ENCODE measurements at regions not wholly inside any gene's neighbourhood (a gene's known extent, or its start where the extent isn't known, plus 50 kb on each side); places are given as distances from the start of the nearest gene placed in this dataset.
"Not testable (repeated sequence)": the region's sequence is repeated elsewhere in the genome, so short reads cannot be mapped to it uniquely, and the experiment has no call there.

DNA sequence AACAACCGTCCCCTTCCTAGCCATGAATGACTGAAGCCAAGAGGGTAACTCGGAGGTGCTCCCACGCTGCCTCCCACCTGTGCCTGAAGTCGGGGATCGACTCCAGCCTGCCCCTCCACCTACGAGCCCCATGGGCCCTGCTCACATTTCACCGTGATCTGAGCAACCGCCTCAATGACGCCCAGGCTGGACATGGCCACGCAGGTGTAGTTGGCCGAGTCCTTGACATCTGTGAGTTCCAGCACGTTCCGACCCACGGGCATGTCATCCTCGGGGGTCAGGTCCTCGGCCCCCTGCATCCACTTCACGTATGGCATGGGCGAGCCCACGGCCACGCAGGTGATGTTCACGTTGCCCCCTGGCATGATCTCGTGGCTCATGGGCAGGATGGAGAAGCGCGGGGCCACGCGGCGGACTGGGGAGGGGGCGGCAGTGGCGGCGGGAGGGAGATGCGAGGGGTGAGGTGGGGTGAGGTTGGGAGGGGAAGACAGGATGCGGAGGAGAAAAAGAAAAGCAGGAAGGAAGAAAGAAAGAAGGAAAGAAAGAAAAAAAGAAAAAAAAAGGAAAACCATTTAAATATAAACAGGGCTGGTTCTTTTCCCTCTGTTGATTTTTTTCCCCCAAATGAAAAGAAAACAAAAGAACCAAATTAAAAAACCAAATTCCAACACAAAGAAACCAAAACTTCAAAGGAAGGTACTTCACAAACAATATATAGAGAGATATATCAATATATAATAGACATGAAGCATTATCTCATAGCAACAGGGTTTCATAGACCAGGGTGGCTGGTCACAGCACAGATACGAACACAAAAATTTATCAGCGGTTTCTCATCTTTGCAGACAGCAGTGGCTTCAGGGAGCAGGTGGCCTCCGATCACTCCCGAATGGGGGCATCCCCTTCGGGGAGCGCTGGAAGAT, 94.7 kb downstream of the PTPRS start:
- Histone ChIP-seq H3K9me3 (no peaks in the 10 kb centered on the region), H3K27ac (no peak overlapping the region), H3K27me3 (no peaks in the 10 kb centered on the region), H3K4me1 (no peaks in the 10 kb centered on the region), H3K36me3 (peaks cover 0 to 91% (median 4%) of the 10 kb centered on the region in 3 donors), H3K4me3 (no peak overlapping the region)
- WGBS, 2 donors = 89 to 90% methylated on average over 38 of the region's 38 CpGs
- no peak for TF ChIP-seq CTCF (IDR thresholded peaks at IDR 0.05)
- TF ChIP-seq EP300 (IDR thresholded peaks at IDR 0.05) = no peak
- TF ChIP-seq POLR2A (IDR thresholded peaks at IDR 0.05) = no peak
- no peak for DNase-seq (ENCODE audit: low spot score in 2 of 2)

- WGBS, 2 donors = 94 to 98% methylated on average over 11 of the region's 11 CpGs
- no peaks in the 10 kb centered on the region for H3K9me3 ChIP-seq
- TF ChIP-seq EP300 (IDR thresholded peaks at IDR 0.05) (no peak), CTCF (IDR thresholded peaks at IDR 0.05) (no peak), POLR2A (IDR thresholded peaks at IDR 0.05) (no peak)
- H3K27ac ChIP-seq = no peak overlapping the region
- H3K27me3 ChIP-seq = no peaks in the 10 kb centered on the region
- peaks cover 0 to 88% (median 4%) of the 10 kb centered on the region in 3 donors for H3K36me3 ChIP-seq
- no peak for DNase-seq (ENCODE audit: low spot score in 2 of 2)
- no peaks in the 10 kb centered on the region for H3K4me1 ChIP-seq
- no peak overlapping the region for H3K4me3 ChIP-seq
Measured at GRCh38 chr19:5244351-5244750, 96.3 kb downstream of the PTPRS start.

GRCh38 chr19:5243878-5244277, 96.7 kb downstream of the PTPRS start:
- 97% methylated on average over 36 to 39 of the region's 40 CpGs for WGBS, 2 donors
- H3K4me3 ChIP-seq = no peak overlapping the region
- H3K9me3 ChIP-seq = no peaks in the 10 kb centered on the region
- no peaks in the 10 kb centered on the region for H3K27me3 ChIP-seq
- no peaks in the 10 kb centered on the region for H3K4me1 ChIP-seq
- TF ChIP-seq POLR2A (IDR thresholded peaks at IDR 0.05) (no peak), EP300 (IDR thresholded peaks at IDR 0.05) (no peak), CTCF (IDR thresholded peaks at IDR 0.05) (no peak)
- no peak for DNase-seq (ENCODE audit: low spot score in 2 of 2)
- H3K27ac ChIP-seq = no peak overlapping the region
- peaks cover 0 to 88% (median 4%) of the 10 kb centered on the region in 3 donors for H3K36me3 ChIP-seq

- WGBS, 2 donors = 87% methylated on average over 9 of the region's 9 CpGs
- not testable (repeated sequence) for H3K4me1 ChIP-seq
- H3K36me3 ChIP-seq = peaks cover 2 to 92% (median 7%) of the 10 kb centered on the region in 3 donors
Measured at GRCh38 chr19:5241896-5242295, 98.7 kb downstream of the PTPRS start.

GRCh38 chr19:5240011-5240410, 100.6 kb downstream of the PTPRS start:
- H3K36me3 ChIP-seq = peaks cover 2 to 90% (median 3%) of the 10 kb centered on the region in 3 donors
- WGBS, 2 donors = 89% methylated on average over 21 to 22 of the region's 22 CpGs

More at GRCh38 chr19:5241896-5242295, 98.7 kb downstream of the PTPRS start:
- H3K4me3 ChIP-seq; H3K9me3 ChIP-seq; H3K27ac ChIP-seq; DNase-seq (ENCODE audit: low spot score in 2 of 2); H3K27me3 ChIP-seq: not testable (repeated sequence)

More at GRCh38 chr19:5240011-5240410, 100.6 kb downstream of the PTPRS start:
- no peaks in the 10 kb centered on the region for H3K9me3 ChIP-seq
- no peaks in the 10 kb centered on the region for H3K4me1 ChIP-seq
- no peak overlapping the region for H3K27ac ChIP-seq
- TF ChIP-seq EP300 (IDR thresholded peaks at IDR 0.05) (no peak), POLR2A (IDR thresholded peaks at IDR 0.05) (no peak), CTCF (IDR thresholded peaks at IDR 0.05) (no peak)
- no peak overlapping the region for H3K4me3 ChIP-seq
- DNase-seq (ENCODE audit: low spot score in 2 of 2) = no peak
- no peaks in the 10 kb centered on the region for H3K27me3 ChIP-seq
